SK-N-MC (cell line): ENCODE measurements at regions not wholly inside any gene's neighbourhood (a gene's known extent, or its start where the extent isn't known, plus 50 kb on each side); places are given as distances from the start of the nearest gene placed in this dataset.

Experiments used
- DNase-seq: peaks from one replicate; pipeline ENCODE4 v3.0.0-alpha.2; 2011; ENCODE audit warnings: low read depth, low spot score
- H3K27ac ChIP-seq: fragments of 200-600 bp; sonication (generic); 2 replicates; pipeline ENCODE4 v1.5.1; 2016; ENCODE audit warnings: mixed run types
- H3K36me3 ChIP-seq: fragments of 200-600 bp; sonication (generic); 2 replicates; pipeline ENCODE4 v1.6.1; 2017; ENCODE audit warnings: antibody characterized with exemption, low read length, mixed read lengths; ENCODE audit not compliant: insufficient read depth
- H3K4me3 ChIP-seq: fragments of 200-600 bp; sonication (generic); 2 replicates; pipeline ENCODE4 v1.5.1; 2016
- H3K9ac ChIP-seq: fragments of 200-600 bp; sonication (generic); 2 replicates; pipeline ENCODE4 v1.8.0; 2017; ENCODE audit warnings: mixed run types, mixed read lengths; ENCODE audit not compliant: insufficient read length
- H3K9me3 ChIP-seq: fragments of 200-600 bp; sonication (generic); 2 replicates; pipeline ENCODE4 v1.6.1; 2017; ENCODE audit warnings: low read depth, mild to moderate bottlenecking, antibody characterized with exemption, low read length, moderate library complexity, mixed read lengths
- EZH2 ChIP-seq: fragments of 200-600 bp; sonication (generic); IDR thresholded peaks from one replicate; pipeline ENCODE4 v1.6.1; 2017; ENCODE audit warnings: antibody characterized with exemption
- FOXP2 ChIP-seq: optimal IDR thresholded peaks from 2 replicates; pipeline ENCODE3; 2011; ENCODE audit warnings: mild to moderate bottlenecking, moderate library complexity; ENCODE audit not compliant: insufficient read depth; ENCODE audit errors: extremely low read length, control extremely low read depth
- POLR2AphosphoS5 ChIP-seq: IDR thresholded peaks from 2 replicates; pipeline ENCODE4 v1.6.1; 2012; ENCODE audit warnings: mild to moderate bottlenecking, low read depth, low read length, borderline replicate concordance

GRCh38 chr10:44435196-44435595 lies 50.3 kb upstream of the CXCL12 start:
- no peak for TF ChIP-seq EZH2
- TF ChIP-seq FOXP2 = no peak
- no peak for TF ChIP-seq POLR2AphosphoS5
- H3K9me3 ChIP-seq = no peaks in the 10 kb centered on the region
- DNase-seq = no peak
- no peak overlapping the region for H3K4me3 ChIP-seq
- no peak overlapping the region for H3K27ac ChIP-seq
- no peak overlapping the region for H3K9ac ChIP-seq
- no peaks in the 10 kb centered on the region for H3K36me3 ChIP-seq

GRCh38 chr10:44436240-44436639 lies 51.3 kb upstream of the CXCL12 start:
- TF ChIP-seq POLR2AphosphoS5 (no peak), FOXP2 (no peak), EZH2 (no peak)
- Histone ChIP-seq H3K36me3 (no peaks in the 10 kb centered on the region), H3K4me3 (no peak overlapping the region), H3K9ac (no peak overlapping the region), H3K27ac (no peak overlapping the region), H3K9me3 (no peaks in the 10 kb centered on the region)
- DNase-seq = no peak

DNA sequence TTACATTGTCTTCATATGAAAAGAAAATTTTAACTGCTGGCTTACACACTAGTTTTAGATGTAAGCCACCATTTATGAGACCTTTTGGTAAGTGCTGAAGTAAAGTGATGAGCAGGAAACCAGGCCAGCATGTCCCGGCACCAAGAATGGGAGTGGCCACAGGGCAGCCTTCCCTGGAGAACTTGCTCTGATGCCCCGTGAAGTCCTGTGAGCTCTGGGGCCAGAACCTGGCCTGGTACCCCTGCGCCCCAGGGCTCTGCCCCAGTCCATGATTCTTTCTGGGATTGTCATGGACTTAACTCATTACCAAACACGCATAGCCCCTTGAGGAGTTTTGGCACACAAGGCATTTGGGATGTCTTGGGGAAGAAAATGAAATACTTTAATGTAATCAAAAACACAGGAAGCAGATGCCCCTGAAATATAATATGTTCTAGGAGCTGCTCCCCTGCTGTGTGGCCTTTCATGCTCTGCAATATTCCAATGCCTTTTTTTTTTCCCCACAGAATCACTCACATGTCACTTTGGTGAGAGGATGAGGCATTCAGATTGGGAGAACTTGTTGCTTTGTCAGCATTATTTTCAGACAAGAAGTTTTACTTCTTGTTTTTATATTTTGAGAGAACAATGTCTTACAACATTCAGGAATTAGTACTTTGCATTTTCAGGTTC lies 53.1 kb upstream of the CXCL12 start:
- no peaks in the 10 kb centered on the region for H3K9me3 ChIP-seq
- TF ChIP-seq EZH2 = no peak
- TF ChIP-seq POLR2AphosphoS5 = no peak
- TF ChIP-seq FOXP2 = no peak
- DNase-seq = peak; percentile 6
- H3K4me3 ChIP-seq = peak overlapping the region; percentile 25; the same call in 1 of the 2 replicates
- no peak overlapping the region for H3K9ac ChIP-seq
- H3K27ac ChIP-seq = peak overlapping the region; percentile 50; the same call in 1 of the 2 replicates
- H3K36me3 ChIP-seq = no peaks in the 10 kb centered on the region

DNA sequence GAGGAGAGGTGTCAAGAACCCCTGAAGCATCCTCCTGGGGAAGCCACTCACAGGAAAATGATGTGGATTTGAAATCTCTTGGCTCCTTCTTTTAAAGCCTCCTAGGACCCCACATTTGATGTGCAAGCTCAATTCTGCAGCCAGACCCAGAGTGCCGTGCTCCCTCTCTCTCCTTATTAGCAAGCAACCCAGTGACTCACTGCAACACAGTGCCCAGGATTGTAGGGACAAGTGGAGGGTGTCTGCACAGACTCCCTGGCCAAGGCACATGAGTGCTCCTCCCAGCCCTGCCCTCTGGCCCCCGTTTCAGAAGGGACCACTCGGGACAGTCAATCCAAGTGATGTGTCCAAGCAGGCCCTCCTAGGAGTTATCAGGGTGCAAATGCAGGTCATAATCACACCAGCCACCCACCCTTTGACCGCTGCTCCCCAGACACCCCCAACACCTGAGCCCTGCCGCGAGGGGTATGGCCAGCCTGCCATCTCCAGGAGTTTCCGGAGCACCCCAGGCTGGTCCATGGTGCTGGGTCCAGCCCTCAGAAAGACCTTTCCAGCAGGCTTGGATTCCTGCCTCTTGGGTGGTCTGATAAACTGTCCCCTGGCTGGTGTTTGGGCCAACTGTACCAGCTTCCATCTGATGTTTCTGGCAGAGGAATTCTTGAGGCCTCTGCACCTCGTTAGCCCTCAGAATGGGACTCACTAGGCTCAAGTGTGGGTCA lies 54.5 kb upstream of the CXCL12 start:
- DNase-seq = no peak
- H3K9me3 ChIP-seq = no peaks in the 10 kb centered on the region

DNA sequence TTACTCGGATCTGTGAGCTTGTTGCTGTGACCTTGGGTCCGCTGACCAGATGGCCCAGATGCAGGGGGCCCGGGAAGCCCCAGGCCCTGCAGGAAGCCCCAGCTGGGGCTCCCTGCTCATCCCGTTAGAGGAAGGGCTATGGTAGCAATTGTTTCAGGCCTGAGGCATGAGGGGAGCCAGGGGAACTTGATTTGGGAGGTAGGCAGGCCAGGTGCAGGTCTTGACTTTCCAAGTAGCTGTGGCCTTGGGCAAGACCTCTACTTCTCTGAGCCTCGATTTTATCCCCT lies 55.0 kb upstream of the CXCL12 start:
- Histone ChIP-seq H3K9me3 (no peaks in the 10 kb centered on the region), H3K9ac (no peak overlapping the region), H3K27ac (no peak overlapping the region), H3K36me3 (no peaks in the 10 kb centered on the region), H3K4me3 (no peak overlapping the region)
- TF ChIP-seq EZH2 (no peak), FOXP2 (no peak), POLR2AphosphoS5 (no peak)
- no peak for DNase-seq

More for the DNA sequence above, 54.5 kb upstream of the CXCL12 start:
- TF ChIP-seq POLR2AphosphoS5 = no peak
- no peak for TF ChIP-seq FOXP2
- no peak overlapping the region for H3K4me3 ChIP-seq
- H3K36me3 ChIP-seq = no peaks in the 10 kb centered on the region
- H3K9ac ChIP-seq = no peak overlapping the region
- no peak overlapping the region for H3K27ac ChIP-seq

DNA sequence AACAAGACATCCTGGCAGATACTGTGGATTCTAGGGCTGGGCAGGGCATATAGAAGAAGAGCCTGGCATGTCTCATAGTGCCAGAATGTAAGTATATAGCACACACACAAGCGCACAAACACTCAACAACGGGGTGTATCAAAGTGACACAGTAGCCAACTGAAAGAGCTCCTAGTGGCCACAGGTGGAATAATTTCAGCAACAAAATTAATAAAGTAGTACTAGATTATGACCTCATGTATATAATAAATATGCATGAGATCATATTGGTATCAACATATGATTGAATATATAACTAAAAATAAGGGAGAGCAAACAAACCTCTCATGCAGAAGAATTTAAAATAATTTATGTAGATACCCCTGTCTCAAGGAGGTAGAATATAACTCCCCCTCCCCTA lies 72.4 kb upstream of the CXCL12 start:
- Histone ChIP-seq H3K9me3 (no peaks in the 10 kb centered on the region), H3K9ac (no peak overlapping the region), H3K36me3 (no peaks in the 10 kb centered on the region), H3K27ac (no peak overlapping the region), H3K4me3 (no peak overlapping the region)
- DNase-seq = no peak
- TF ChIP-seq FOXP2 (no peak), POLR2AphosphoS5 (no peak), EZH2 (no peak)

DNA sequence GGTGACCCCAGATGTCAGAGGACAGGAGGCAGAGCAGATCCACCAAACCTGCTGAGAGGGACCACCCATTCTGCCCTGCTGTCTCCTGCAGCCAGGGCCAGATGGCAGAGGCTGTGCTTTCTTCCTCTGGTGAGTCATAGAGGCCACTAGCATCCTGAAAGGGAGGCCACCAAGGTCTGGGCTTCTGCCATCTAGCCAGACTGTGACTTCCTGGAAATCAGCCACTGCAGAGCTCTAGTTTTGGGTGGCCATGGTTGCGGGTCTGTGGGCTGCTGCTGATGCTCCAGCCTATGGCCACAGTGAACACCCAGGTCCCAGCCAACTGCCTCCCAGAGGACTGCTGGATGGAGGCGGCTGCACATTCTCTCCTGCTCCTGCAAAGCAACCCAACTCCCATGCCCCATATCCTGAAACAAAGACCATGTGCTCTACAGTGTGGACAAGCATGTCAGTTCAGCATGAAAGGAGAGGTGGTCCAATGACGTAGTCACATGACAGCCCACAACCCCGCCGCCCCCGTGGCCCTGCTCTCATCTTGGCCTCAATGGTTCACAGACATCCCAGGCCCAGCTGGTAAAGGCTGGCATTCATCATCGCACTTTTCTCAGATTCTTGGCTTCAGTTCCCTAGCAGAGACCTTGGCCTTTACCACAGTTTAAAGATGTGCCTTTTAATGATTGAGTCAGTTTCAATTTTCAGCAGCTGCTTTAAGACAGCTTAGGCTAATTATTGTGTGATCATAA lies 73.9 kb upstream of the CXCL12 start:
- TF ChIP-seq FOXP2 (no peak), EZH2 (no peak), POLR2AphosphoS5 (no peak)
- H3K4me3 ChIP-seq = no peak overlapping the region
- H3K9ac ChIP-seq = no peak overlapping the region
- H3K27ac ChIP-seq = no peak overlapping the region
- no peaks in the 10 kb centered on the region for H3K36me3 ChIP-seq
- no peak for DNase-seq
- no peaks in the 10 kb centered on the region for H3K9me3 ChIP-seq

DNA sequence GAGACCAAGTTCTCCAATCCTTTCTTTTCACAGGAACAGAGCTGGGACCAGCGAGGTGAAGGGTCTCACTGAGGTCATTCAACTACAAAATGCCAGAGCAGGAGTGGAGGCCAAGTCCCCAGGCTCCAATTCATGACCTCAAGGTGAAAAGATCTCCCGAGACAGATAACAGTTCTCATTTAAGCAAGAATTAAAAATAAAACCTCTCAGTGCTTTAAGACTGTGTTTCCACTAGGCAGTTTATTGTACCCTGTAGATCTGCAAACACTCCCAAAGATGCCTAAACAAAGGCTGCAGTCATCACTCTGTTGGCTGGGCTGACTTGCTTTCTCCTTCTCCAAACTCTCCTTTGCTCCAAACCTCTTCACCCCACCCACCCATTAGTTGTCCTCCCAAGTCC lies 74.8 kb upstream of the CXCL12 start:
- Histone ChIP-seq H3K9me3 (no peaks in the 10 kb centered on the region), H3K36me3 (no peaks in the 10 kb centered on the region), H3K27ac (no peak overlapping the region), H3K4me3 (no peak overlapping the region), H3K9ac (no peak overlapping the region)
- DNase-seq = no peak
- TF ChIP-seq EZH2 (no peak), POLR2AphosphoS5 (no peak), FOXP2 (no peak)
